ENCODE measurements at regions not wholly inside any gene's neighbourhood (a gene's known extent, or its start where the extent isn't known, plus 50 kb on each side); places are given as distances from the start of the nearest gene placed in this dataset.

DNA sequence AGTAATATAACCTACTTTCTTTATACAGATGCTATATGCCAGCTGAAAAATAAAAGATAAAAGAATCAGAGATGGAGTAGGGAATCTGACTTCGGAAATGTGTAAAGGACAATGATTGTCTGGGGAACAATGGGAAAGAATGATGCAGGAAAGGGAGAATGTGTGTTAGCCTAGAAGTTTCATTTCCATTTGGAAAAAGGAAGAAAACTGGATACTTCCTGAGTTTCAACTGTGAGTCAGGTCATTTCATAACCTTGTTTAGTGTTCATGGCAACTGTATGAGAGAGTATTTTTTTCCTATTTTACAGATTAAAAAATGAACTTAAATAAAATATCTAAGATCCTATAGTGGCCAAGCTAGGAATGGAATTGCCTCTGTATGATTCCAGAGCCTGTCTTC is 261.3 kb upstream of the NECTIN3 start:
- TF ChIP-seq, protein P1, sequence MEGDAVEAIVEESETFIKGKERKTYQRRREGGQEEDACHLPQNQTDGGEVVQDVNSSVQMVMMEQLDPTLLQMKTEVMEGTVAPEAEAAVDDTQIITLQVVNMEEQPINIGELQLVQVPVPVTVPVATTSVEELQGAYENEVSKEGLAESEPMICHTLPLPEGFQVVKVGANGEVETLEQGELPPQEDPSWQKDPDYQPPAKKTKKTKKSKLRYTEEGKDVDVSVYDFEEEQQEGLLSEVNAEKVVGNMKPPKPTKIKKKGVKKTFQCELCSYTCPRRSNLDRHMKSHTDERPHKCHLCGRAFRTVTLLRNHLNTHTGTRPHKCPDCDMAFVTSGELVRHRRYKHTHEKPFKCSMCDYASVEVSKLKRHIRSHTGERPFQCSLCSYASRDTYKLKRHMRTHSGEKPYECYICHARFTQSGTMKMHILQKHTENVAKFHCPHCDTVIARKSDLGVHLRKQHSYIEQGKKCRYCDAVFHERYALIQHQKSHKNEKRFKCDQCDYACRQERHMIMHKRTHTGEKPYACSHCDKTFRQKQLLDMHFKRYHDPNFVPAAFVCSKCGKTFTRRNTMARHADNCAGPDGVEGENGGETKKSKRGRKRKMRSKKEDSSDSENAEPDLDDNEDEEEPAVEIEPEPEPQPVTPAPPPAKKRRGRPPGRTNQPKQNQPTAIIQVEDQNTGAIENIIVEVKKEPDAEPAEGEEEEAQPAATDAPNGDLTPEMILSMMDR (IDR thresholded peaks at IDR 0.05), result no peak
- H3K9me3 ChIP-seq, result no peaks in the 10 kb centered on the region
- H3K4me1 ChIP-seq, result no peaks in the 10 kb centered on the region
- DNase-seq, result no peak
- no peak for ATAC-seq
- no peak overlapping the region for H3K4me3 ChIP-seq
- no peaks in the 10 kb centered on the region for H3K36me3 ChIP-seq
- H3K27me3 ChIP-seq, result no peaks in the 10 kb centered on the region
- intact Hi-C loops (cut with DNase I), result no loop called here
- no peak overlapping the region for H3K27ac ChIP-seq

DNA sequence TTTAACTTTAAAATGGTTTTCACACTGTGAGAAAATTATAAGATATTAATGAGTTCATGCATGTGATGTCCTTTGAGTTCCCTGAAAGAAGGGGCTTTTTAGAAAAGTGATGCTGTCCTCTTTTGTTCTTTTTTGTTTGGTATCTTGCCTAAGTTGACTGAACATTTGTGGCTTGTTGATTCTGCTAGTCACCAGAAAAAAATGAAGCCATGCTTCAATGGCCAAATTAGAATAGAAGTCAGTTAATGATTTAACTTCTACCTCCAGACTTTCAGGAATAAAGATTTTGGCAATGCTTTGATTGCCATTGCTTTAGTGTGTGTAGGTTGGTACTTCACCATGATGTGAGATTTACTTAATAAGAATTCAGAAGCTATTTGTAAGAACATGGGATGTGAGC is 260.6 kb upstream of the NECTIN3 start:
- no peak overlapping the region for H3K27ac ChIP-seq
- no peaks in the 10 kb centered on the region for H3K36me3 ChIP-seq
- intact Hi-C loops (cut with DNase I), result no loop called here
- ATAC-seq (no peak), DNase-seq (no peak)
- no peaks in the 10 kb centered on the region for H3K4me1 ChIP-seq
- no peak overlapping the region for H3K4me3 ChIP-seq
- TF ChIP-seq, protein P1 (IDR thresholded peaks at IDR 0.05), result no peak
- H3K27me3 ChIP-seq, result no peaks in the 10 kb centered on the region
- no peaks in the 10 kb centered on the region for H3K9me3 ChIP-seq

DNA sequence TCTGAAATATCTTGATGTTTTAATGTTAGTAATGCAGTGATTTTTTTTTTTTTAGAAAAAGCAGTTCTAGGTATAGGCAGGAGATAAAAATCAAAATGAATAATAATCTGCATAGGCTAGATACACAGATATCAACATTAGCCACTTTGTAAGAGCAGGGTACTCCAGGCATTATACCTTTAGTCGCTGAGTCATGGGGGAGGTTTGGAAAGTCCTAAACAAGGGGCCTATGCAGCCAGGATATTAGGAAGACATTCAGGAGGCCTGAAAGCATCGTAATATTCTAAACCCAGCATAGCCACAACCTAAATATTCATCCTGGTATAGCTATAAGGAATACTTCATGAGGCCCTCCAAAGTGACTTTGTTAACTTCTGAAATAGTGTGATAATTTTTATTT is 258.1 kb upstream of the NECTIN3 start:
- no peak for ATAC-seq
- intact Hi-C loops (cut with DNase I), result no loop called here
- TF ChIP-seq, protein P1 (IDR thresholded peaks at IDR 0.05), result no peak
- no peak for DNase-seq
- H3K4me1 ChIP-seq, result no peaks in the 10 kb centered on the region
- H3K9me3 ChIP-seq, result no peaks in the 10 kb centered on the region
- H3K36me3 ChIP-seq, result no peaks in the 10 kb centered on the region
- no peak overlapping the region for H3K4me3 ChIP-seq
- no peaks in the 10 kb centered on the region for H3K27me3 ChIP-seq
- no peak overlapping the region for H3K27ac ChIP-seq

DNA sequence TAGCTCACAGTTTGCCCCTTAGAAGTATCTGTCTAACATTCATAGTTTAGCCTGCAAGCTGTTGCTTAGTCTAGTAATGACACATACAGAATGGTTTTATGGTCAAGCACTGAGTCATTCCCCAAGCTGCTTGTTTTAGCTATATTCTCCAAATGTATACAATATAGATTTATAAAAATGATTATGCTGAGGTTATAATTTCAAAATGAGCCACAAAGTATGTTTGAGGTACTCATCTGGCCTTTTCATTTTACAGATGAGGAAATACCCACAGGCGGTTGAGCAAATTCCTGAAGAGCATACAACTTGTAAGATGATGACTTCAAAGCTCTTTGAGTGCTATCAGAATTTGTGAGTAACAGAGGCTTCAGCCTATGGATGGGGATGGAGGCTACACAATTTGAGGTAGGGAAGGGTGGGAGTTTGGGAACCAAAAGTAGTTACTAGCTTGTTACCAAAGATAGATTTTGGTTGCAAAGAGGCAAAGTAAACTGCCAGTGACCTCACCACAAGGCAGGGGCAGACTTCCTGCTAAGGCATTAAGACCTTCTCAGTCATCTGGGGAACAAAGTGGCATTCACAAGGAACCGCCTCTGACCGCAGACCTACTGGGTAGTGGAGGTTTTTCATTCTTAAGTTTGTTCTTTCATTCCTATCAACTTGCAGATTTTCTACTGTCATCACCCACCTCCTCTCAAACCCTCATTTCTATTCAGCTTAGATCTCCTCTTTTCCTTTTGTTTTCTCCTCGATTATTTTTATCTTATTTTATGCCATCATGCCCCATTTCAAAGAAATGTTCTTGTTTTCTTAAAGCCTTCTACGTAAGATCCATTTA is 257.2 kb upstream of the NECTIN3 start:
- Histone ChIP-seq H3K27me3 (no peaks in the 10 kb centered on the region), H3K9me3 (no peaks in the 10 kb centered on the region), H3K4me3 (no peak overlapping the region), H3K4me1 (no peaks in the 10 kb centered on the region), H3K27ac (no peak overlapping the region), H3K36me3 (no peaks in the 10 kb centered on the region)
- no peak for DNase-seq
- intact Hi-C loops (cut with DNase I), result no loop called here
- TF ChIP-seq, protein P1 (IDR thresholded peaks at IDR 0.05), result no peak
- ATAC-seq, result no peak

DNA sequence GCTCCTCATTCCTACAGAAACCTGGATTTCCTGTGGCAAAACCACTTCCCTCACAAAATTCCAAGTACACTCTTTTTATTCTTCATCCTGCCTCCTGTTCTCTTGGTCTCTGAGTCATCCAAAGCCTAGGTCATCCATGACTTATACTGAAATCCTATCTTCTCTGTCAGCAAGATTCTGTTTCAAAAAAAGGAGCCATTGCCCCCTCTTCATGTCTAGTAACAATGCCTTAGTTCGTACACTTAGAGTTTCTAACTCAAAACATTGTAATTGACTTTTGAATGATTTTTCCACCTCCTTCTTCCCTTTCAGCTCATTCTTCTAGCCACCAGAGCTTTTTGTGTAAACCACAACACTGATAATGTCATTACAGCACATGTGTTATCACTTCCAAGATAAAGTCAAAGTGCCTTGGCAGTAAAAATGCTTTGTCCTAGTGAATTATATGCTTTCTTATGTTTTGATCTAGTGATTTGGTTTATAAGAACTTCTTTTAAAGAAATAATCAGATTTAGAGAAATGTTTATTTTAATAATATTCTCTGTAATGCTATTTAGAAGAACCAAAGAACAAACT is 256.5 kb upstream of the NECTIN3 start:
- TF ChIP-seq, protein P1 (IDR thresholded peaks at IDR 0.05), result no peak
- ATAC-seq, result no peak
- no peaks in the 10 kb centered on the region for H3K9me3 ChIP-seq
- no peak for DNase-seq
- intact Hi-C loops (cut with DNase I), result no loop called here
- H3K4me3 ChIP-seq, result no peak overlapping the region
- no peaks in the 10 kb centered on the region for H3K4me1 ChIP-seq
- no peaks in the 10 kb centered on the region for H3K36me3 ChIP-seq
- H3K27me3 ChIP-seq, result no peaks in the 10 kb centered on the region
- H3K27ac ChIP-seq, result no peak overlapping the region

All from upper lobe of right lung (tissue), 1 donor.